ENCODE measurements at regions not wholly inside any gene's neighbourhood (a gene's known extent, or its start where the extent isn't known, plus 50 kb on each side); places are given as distances from the start of the nearest gene placed in this dataset.

DNA sequence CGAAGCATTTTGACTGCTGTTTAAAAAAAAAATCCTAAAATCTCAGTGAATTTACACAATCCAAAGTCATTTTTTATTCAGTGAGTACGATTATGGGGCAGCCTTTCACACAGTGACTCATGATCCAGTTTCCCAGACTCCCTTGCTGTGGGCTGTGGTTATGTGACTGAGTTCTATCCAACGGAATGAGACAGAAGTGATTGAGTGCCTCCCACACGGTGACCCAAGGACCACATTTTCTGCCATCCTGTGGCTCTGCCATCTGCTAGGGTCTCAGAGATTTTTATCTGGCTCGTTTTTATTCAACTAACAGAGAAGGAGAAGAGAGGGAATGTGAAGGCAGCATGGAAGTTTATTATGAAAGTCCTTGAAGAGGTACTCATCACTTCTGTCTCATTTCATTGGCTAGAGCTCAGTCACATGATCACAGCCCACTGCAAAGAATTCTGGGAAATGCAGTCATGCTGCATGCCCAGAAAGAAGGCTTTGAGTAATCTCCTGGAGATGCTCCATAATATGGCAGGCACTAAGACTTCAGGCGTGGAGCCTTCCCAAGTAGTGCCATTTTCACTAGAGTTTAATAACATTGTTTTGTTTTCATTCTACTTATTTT lies 999.4 kb downstream of the UQCRFS1 start:
- Mint-ChIP-seq H3K36me3 (ENCODE audit: low read depth) (no peaks in the 10 kb centered on the region), H3K4me1 (peaks cover 6% of the 10 kb centered on the region), H3K27me3 (ENCODE audit: low read depth, poor library complexity) (peaks cover 3% of the 10 kb centered on the region), H3K27ac (no peak overlapping the region), H3K9me3 (no peaks in the 10 kb centered on the region), H3K4me3 (no peak overlapping the region)
- no peak for DNase-seq
- TF ChIP-seq, protein P1, sequence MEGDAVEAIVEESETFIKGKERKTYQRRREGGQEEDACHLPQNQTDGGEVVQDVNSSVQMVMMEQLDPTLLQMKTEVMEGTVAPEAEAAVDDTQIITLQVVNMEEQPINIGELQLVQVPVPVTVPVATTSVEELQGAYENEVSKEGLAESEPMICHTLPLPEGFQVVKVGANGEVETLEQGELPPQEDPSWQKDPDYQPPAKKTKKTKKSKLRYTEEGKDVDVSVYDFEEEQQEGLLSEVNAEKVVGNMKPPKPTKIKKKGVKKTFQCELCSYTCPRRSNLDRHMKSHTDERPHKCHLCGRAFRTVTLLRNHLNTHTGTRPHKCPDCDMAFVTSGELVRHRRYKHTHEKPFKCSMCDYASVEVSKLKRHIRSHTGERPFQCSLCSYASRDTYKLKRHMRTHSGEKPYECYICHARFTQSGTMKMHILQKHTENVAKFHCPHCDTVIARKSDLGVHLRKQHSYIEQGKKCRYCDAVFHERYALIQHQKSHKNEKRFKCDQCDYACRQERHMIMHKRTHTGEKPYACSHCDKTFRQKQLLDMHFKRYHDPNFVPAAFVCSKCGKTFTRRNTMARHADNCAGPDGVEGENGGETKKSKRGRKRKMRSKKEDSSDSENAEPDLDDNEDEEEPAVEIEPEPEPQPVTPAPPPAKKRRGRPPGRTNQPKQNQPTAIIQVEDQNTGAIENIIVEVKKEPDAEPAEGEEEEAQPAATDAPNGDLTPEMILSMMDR (IDR thresholded peaks at IDR 0.05) = no peak

DNA sequence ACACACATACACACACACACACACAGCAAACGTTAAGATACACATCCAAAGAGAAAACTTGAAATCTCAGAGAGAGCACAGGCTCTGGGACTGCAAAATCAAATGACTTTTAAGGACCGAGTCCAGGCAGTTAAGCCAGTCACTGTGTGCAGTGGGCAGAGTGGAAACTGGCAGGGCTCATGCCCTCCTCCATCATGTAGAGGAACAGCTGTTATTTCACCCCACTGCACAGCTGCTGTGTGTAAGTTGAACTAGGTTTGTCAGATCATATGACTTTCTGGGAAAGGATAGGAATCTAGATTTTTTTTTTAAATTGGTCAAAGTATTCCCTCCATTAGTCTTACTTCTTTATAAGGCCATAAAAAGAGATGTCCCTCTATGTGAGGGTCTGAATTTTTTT lies 1002.1 kb downstream of the UQCRFS1 start:
- TF ChIP-seq, protein P1 (IDR thresholded peaks at IDR 0.05) = no peak
- Mint-ChIP-seq H3K4me3 (no peak overlapping the region), H3K36me3 (ENCODE audit: low read depth) (no peaks in the 10 kb centered on the region), H3K9me3 (peaks cover under 1% of the 10 kb centered on the region), H3K27me3 (ENCODE audit: low read depth, poor library complexity) (peaks cover 10% of the 10 kb centered on the region), H3K4me1 (peaks cover 5% of the 10 kb centered on the region), H3K27ac (no peak overlapping the region)
- DNase-seq = no peak

DNA sequence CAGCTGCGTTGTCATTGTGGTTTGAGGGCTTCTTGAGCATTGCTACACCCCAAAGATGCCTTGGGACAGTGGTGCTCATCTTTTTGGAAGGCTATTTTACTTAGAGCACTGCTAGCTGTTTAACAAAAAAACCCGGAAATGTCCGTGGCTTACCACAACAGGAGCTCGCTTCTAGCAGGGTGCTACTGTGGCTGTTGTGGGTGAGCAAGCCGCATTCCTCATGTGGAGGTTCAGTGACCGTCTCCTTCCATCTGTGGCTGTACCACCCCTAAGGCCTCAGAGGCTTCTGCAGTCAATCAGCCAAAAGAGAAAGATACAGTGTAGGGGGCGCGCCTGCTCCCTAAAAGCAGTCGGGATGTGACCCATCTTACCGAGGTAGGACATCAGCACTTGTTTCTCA lies 1004.2 kb downstream of the UQCRFS1 start:
- DNase-seq = no peak
- peaks cover 5% of the 10 kb centered on the region for H3K4me1 Mint-ChIP-seq
- no peak overlapping the region for H3K4me3 Mint-ChIP-seq
- H3K9me3 Mint-ChIP-seq = peaks cover 3% of the 10 kb centered on the region
- H3K36me3 Mint-ChIP-seq (ENCODE audit: low read depth) = no peaks in the 10 kb centered on the region
- H3K27ac Mint-ChIP-seq = no peak overlapping the region
- TF ChIP-seq, protein P1 (IDR thresholded peaks at IDR 0.05) = no peak
- peaks cover 10% of the 10 kb centered on the region for H3K27me3 Mint-ChIP-seq (ENCODE audit: low read depth, poor library complexity)

DNA sequence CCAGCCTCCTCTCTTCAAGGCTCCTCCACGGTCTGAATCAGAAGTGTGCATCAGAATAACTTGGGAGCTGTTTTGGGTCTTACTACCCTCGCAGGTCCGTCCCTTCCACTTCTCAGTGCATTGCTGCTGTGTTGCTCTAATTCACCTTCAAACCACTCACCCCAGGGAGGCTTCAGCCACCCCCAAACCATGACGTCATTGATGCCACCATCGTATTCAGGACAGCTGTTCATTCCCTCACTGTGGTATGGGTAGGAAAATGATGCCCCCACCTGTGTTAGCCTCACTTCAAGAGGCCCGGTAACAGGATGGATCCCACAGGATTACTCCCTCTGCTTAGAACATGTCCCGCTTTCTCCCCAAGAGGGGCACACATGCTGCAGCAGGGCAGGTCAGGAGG lies 1005.7 kb downstream of the UQCRFS1 start:
- Mint-ChIP-seq H3K27me3 (ENCODE audit: low read depth, poor library complexity) (peaks cover 6% of the 10 kb centered on the region), H3K27ac (no peak overlapping the region), H3K9me3 (peaks cover 7% of the 10 kb centered on the region), H3K36me3 (ENCODE audit: low read depth) (no peaks in the 10 kb centered on the region), H3K4me1 (peaks cover 5% of the 10 kb centered on the region), H3K4me3 (no peak overlapping the region)
- no peak for DNase-seq
- TF ChIP-seq, protein P1 (IDR thresholded peaks at IDR 0.05) = no peak

DNA sequence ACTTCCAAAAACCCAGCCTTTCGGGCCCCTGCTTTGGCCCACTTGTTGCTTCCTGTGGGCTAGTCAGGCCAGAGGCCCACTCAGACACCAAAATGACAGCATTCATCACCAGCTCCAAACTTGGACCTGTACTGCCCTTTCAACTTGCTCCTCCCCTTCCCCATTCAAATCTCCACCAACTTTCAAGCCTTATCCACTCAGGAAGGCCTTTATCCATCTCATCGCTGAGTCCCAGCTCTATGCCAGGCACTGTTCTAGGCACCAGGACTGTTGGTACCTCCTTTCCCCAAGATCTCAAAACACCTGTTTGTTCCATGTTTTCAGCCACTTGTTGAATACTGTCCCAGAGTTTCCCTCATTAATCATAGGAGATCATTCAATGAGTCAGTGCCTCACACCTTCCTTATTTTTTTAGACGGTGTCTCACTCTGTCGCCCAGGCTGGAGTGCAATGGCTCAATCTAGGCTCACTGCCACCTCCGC lies 1011.4 kb downstream of the UQCRFS1 start:
- TF ChIP-seq, protein P1 (IDR thresholded peaks at IDR 0.05) = no peak
- H3K9me3 Mint-ChIP-seq = peaks cover 7% of the 10 kb centered on the region
- DNase-seq = no peak
- peak overlapping the region; percentile 78 for H3K27ac Mint-ChIP-seq
- H3K4me3 Mint-ChIP-seq = no peak overlapping the region
- H3K27me3 Mint-ChIP-seq (ENCODE audit: low read depth, poor library complexity) = peaks cover 18% of the 10 kb centered on the region
- H3K36me3 Mint-ChIP-seq (ENCODE audit: low read depth) = no peaks in the 10 kb centered on the region
- peaks cover 17% of the 10 kb centered on the region for H3K4me1 Mint-ChIP-seq

DNA sequence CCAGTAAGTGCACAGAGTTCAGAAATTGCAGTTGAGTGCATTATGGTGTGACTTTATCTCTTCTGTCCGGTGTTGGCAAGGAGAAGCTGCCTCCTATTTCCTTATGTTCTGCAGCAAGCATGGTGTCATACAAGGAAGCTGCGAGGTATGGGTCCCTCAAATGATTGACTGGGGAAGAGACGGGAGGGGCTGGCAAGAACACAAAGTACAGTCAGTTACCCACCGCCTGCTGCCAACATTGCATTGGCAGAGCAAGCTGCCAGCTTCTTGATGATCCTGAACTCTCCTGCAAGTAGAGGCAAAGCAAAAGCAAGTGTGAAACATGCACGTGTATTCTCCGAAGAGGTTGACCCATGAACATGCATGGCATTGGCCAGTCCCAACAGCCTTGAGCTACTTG lies 1013.6 kb downstream of the UQCRFS1 start:
- Mint-ChIP-seq H3K27me3 (ENCODE audit: low read depth, poor library complexity) (peaks cover 15% of the 10 kb centered on the region), H3K4me1 (peaks cover 25% of the 10 kb centered on the region)
- TF ChIP-seq, protein P1 (IDR thresholded peaks at IDR 0.05) = no peak

More for the DNA sequence above, 1013.6 kb downstream of the UQCRFS1 start:
- Mint-ChIP-seq H3K36me3 (ENCODE audit: low read depth) (no peaks in the 10 kb centered on the region), H3K27ac (no peak overlapping the region), H3K9me3 (peaks cover 4% of the 10 kb centered on the region), H3K4me3 (no peak overlapping the region)
- no peak for DNase-seq
